Right cardiac atrium (tissue), 5 donors: ENCODE measurements at regions not wholly inside any gene's neighbourhood (a gene's known extent, or its start where the extent isn't known, plus 50 kb on each side); places are given as distances from the start of the nearest gene placed in this dataset.

Source experiments
- ATAC-seq, 2 donors: fragments of 200-7000 bp; cut with Tn5 transposase; one replicate each; pipeline versions ENCODE4 v1.8.0 to v1.9.1; 2020; ENCODE audit warnings: moderate library complexity in 2 of 2, mild to moderate bottlenecking in 1 of 2
- DNase-seq, 3 donors: peaks; one replicate each; pipeline ENCODE4 v3.0.0-alpha.2; 2020
- H3K27ac ChIP-seq: one replicate; pipeline ENCODE4 v1.5.1; 2013; ENCODE audit warnings: mild to moderate bottlenecking, low read length, control low read depth, moderate library complexity
- H3K27me3 ChIP-seq: one replicate; pipeline ENCODE4 v1.6.1; 2013; ENCODE audit not compliant: control insufficient read depth, insufficient read depth
- H3K4me1 ChIP-seq: one replicate; pipeline ENCODE4 v1.6.1; 2013; ENCODE audit warnings: low read length; ENCODE audit not compliant: control insufficient read depth, insufficient read depth
- H3K4me3 ChIP-seq: one replicate; pipeline ENCODE4 v1.5.1; 2013; ENCODE audit warnings: low read length, control low read depth
- H3K9me3 ChIP-seq: one replicate; pipeline ENCODE4 v1.6.1; 2013; ENCODE audit warnings: low read length; ENCODE audit not compliant: control insufficient read depth
- WGBS: extraction: QIAGEN DNeasy Blood & Tissue Kit; methylation state at CpG from one replicate; pipeline ENCODE4 v1.1.7; 2013; 5-methylcytosine and 5-hydroxymethylcytosine counted together
- intact Hi-C, 4 donors: fragments of 100-400 bp; cut with DNase I; formaldehyde crosslinking; loops; one replicate each; pipeline versions ENCODE4 v1.11.0 to v1.14.0; 2022 to 2023
- donor health status: healthy with polysubstance abuse.
- donor health status: DM: no; HTN: yes; CAD: no.
- donor health status: DM: no; HTN: no; CAD: no.
- donor health status: DM: no; HTN: yes; CAD: no; lungs with severe emphysema.
- donor health status: DM: yes; HTN: yes; CAD: no.

- no peaks in the 10 kb centered on the region for H3K9me3 ChIP-seq
- WGBS: 86% methylated on average over 6 of the region's 6 CpGs
- ATAC-seq (no peak), DNase-seq (no peak)
- intact Hi-C loops: no loop called here
- H3K4me1 ChIP-seq: no peaks in the 10 kb centered on the region
- no peaks in the 10 kb centered on the region for H3K27me3 ChIP-seq
- no peak overlapping the region for H3K4me3 ChIP-seq
- H3K27ac ChIP-seq: no peak overlapping the region
Measured at GRCh38 chr3:59326246-59327024, 276.6 kb upstream of the CFAP20DC start.

GRCh38 chr3:59321881-59322540 is 272.2 kb upstream of the CFAP20DC start:
- WGBS: 81% methylated on average over 5 of the region's 5 CpGs
- Histone ChIP-seq H3K4me3 (no peak overlapping the region), H3K9me3 (no peaks in the 10 kb centered on the region), H3K4me1 (no peaks in the 10 kb centered on the region), H3K27ac (no peak overlapping the region), H3K27me3 (no peaks in the 10 kb centered on the region)
- DNase-seq: no peak
- intact Hi-C loops: no loop called here
- no peak for ATAC-seq

GRCh38 chr3:59320080-59320479 is 270.3 kb upstream of the CFAP20DC start:
- no peaks in the 10 kb centered on the region for H3K27me3 ChIP-seq
- 75% methylated on average over 4 of the region's 4 CpGs for WGBS
- H3K27ac ChIP-seq: no peak overlapping the region
- intact Hi-C loops: no loop called here
- no peak for DNase-seq
- H3K4me1 ChIP-seq: no peaks in the 10 kb centered on the region
- H3K4me3 ChIP-seq: no peak overlapping the region
- H3K9me3 ChIP-seq: no peaks in the 10 kb centered on the region
- ATAC-seq: no peak

- H3K27me3 ChIP-seq: no peaks in the 10 kb centered on the region
- intact Hi-C loops: loop anchor here in 1 of 4 donors (10.0 kb wide), 1 partner anchor 535 kb away; no protein-coding TSS in a partner anchor
- H3K4me1 ChIP-seq: no peaks in the 10 kb centered on the region
- no peak overlapping the region for H3K27ac ChIP-seq
- peak in 1 of 2 donors; percentile 38 for ATAC-seq
- H3K4me3 ChIP-seq: no peak overlapping the region
- no peak for DNase-seq
- no peaks in the 10 kb centered on the region for H3K9me3 ChIP-seq
- 58% methylated on average over 4 of the region's 4 CpGs for WGBS
Measured at GRCh38 chr3:59319442-59319841, 269.6 kb upstream of the CFAP20DC start.

GRCh38 chr3:59318881-59319280 is 269.1 kb upstream of the CFAP20DC start:
- Histone ChIP-seq H3K27ac (no peak overlapping the region), H3K4me3 (no peak overlapping the region), H3K27me3 (no peaks in the 10 kb centered on the region), H3K4me1 (no peaks in the 10 kb centered on the region), H3K9me3 (no peaks in the 10 kb centered on the region)
- no peak for DNase-seq
- 21% methylated on average over 1 of the region's 1 CpG for WGBS
- intact Hi-C loops: loop anchor here in 1 of 4 donors (10.0 kb wide), 1 partner anchor 536 kb away; no protein-coding TSS in a partner anchor
- ATAC-seq: peak in 1 of 2 donors; percentile 48

- Histone ChIP-seq H3K27me3 (no peaks in the 10 kb centered on the region), H3K9me3 (no peaks in the 10 kb centered on the region), H3K27ac (no peak overlapping the region), H3K4me1 (no peaks in the 10 kb centered on the region), H3K4me3 (no peak overlapping the region)
- no peak for ATAC-seq
- intact Hi-C loops: loop anchor here in 1 of 4 donors (10.0 kb wide), 1 partner anchor 537 kb away; no protein-coding TSS in a partner anchor
- no peak for DNase-seq
- WGBS: 59% methylated on average over 6 of the region's 6 CpGs
Measured at GRCh38 chr3:59317386-59317785, 267.6 kb upstream of the CFAP20DC start.

- H3K27me3 ChIP-seq: no peaks in the 10 kb centered on the region
- WGBS: 64% methylated on average over 3 of the region's 3 CpGs
- H3K9me3 ChIP-seq: no peaks in the 10 kb centered on the region
- intact Hi-C loops: loop anchor here in 1 of 4 donors (10.0 kb wide), 1 partner anchor 538 kb away; no protein-coding TSS in a partner anchor
- H3K4me3 ChIP-seq: no peak overlapping the region
- H3K27ac ChIP-seq: no peak overlapping the region
- H3K4me1 ChIP-seq: no peaks in the 10 kb centered on the region
- no peak for ATAC-seq
- no peak for DNase-seq
Measured at GRCh38 chr3:59316688-59317275, 267.0 kb upstream of the CFAP20DC start.

GRCh38 chr3:59313365-59313764 is 263.5 kb upstream of the CFAP20DC start:
- intact Hi-C loops: loop anchor here in 1 of 4 donors (10.0 kb wide), 1 partner anchor 541 kb away; no protein-coding TSS in a partner anchor
- H3K27ac ChIP-seq: no peak overlapping the region
- DNase-seq: peak; percentile 57 to 90 (median 85)
- no peak overlapping the region for H3K4me3 ChIP-seq
- ATAC-seq: peak; percentile 95
- H3K9me3 ChIP-seq: no peaks in the 10 kb centered on the region
- H3K4me1 ChIP-seq: no peaks in the 10 kb centered on the region
- H3K27me3 ChIP-seq: no peaks in the 10 kb centered on the region
- 37% methylated on average over 2 of the region's 2 CpGs for WGBS

GRCh38 chr3:59311231-59311630 is 261.4 kb upstream of the CFAP20DC start:
- ATAC-seq: no peak
- intact Hi-C loops: loop anchor here in 1 of 4 donors (10.0 kb wide), 1 partner anchor 544 kb away; no protein-coding TSS in a partner anchor

GRCh38 chr3:59310736-59311135 is 260.9 kb upstream of the CFAP20DC start:
- H3K4me3 ChIP-seq: no peak overlapping the region
- H3K4me1 ChIP-seq: no peaks in the 10 kb centered on the region
- H3K27me3 ChIP-seq: no peaks in the 10 kb centered on the region
- intact Hi-C loops: loop anchor here in 1 of 4 donors (10.0 kb wide), 1 partner anchor 544 kb away; no protein-coding TSS in a partner anchor
- no peaks in the 10 kb centered on the region for H3K9me3 ChIP-seq
- H3K27ac ChIP-seq: no peak overlapping the region
- ATAC-seq: no peak
- WGBS: 81% methylated on average over 2 of the region's 2 CpGs
- DNase-seq: no peak

More at GRCh38 chr3:59311231-59311630, 261.4 kb upstream of the CFAP20DC start:
- 67% methylated on average over 3 of the region's 3 CpGs for WGBS
- no peaks in the 10 kb centered on the region for H3K27me3 ChIP-seq
- no peaks in the 10 kb centered on the region for H3K9me3 ChIP-seq
- H3K27ac ChIP-seq: no peak overlapping the region
- no peak overlapping the region for H3K4me3 ChIP-seq
- no peak for DNase-seq
- no peaks in the 10 kb centered on the region for H3K4me1 ChIP-seq

GRCh38 chr3:59308684-59309083 is 258.9 kb upstream of the CFAP20DC start:
- Histone ChIP-seq H3K9me3 (no peaks in the 10 kb centered on the region), H3K4me3 (no peak overlapping the region), H3K27me3 (no peaks in the 10 kb centered on the region), H3K27ac (no peak overlapping the region), H3K4me1 (no peaks in the 10 kb centered on the region)
- ATAC-seq (no peak), DNase-seq (no peak)
- intact Hi-C loops: no loop called here
- 73% methylated on average over 4 of the region's 4 CpGs for WGBS
